Keratinocyte (primary cell): ENCODE measurements at regions not wholly inside any gene's neighbourhood (a gene's known extent, or its start where the extent isn't known, plus 50 kb on each side); places are given as distances from the start of the nearest gene placed in this dataset.

Experiments
- DNase-seq: peaks from one replicate; pipeline ENCODE4 v3.0.0-alpha.2; 2011; ENCODE audit warnings: low read depth, missing footprints, low spot score
- FAIRE-seq: peaks from 2 replicates; lab custom pipeline; 2011; peaks lifted over from hg19 to GRCh38; lab: Jason Lieb, UNC
- H2AFZ ChIP-seq: 2 replicates; pipeline ENCODE4 v1.6.0; 2012; ENCODE audit warnings: low read length, control low read depth, inconsistent platforms; ENCODE audit not compliant: control insufficient read depth
- H3K27ac ChIP-seq: 2 replicates; pipeline ENCODE4 v1.5.1; 2011; ENCODE audit warnings: low read length; ENCODE audit not compliant: control insufficient read depth, insufficient read depth
- H3K27me3 ChIP-seq: 3 replicates; pipeline ENCODE4 v1.6.0; 2011; ENCODE audit warnings: low read length; ENCODE audit not compliant: control insufficient read depth, insufficient read depth; ENCODE audit errors: extremely low read depth
- H3K36me3 ChIP-seq, 2 experiments: 2 replicates in 1 of 2; 3 replicates in 1 of 2; pipeline ENCODE4 v1.5.1; 2011; ENCODE audit warnings: low read length in 2 of 2, mild to moderate bottlenecking in 1 of 2; ENCODE audit not compliant: control insufficient read depth in 2 of 2, insufficient read depth in 2 of 2; ENCODE audit errors: extremely low read depth in 1 of 2
- H3K4me1 ChIP-seq: 3 replicates; pipeline ENCODE4 v1.5.1; 2011; ENCODE audit warnings: low read length; ENCODE audit not compliant: control insufficient read depth, insufficient read depth; ENCODE audit errors: extremely low read depth
- H3K4me2 ChIP-seq: 3 replicates; pipeline ENCODE4 v1.6.0; 2011; ENCODE audit warnings: low read depth, low read length; ENCODE audit not compliant: control insufficient read depth, insufficient read depth; ENCODE audit errors: extremely low read depth
- H3K4me3 ChIP-seq, 3 experiments: fragments of 200-600 bp in 1 of 3; sonication (generic) in 1 of 3; 2 replicates in 2 of 3; 3 replicates in 1 of 3; pipeline ENCODE4 v1.5.1; 2011 to 2016; ENCODE audit warnings: low read length in 3 of 3, mild to moderate bottlenecking in 3 of 3, control low read depth in 2 of 3, inconsistent platforms in 1 of 3, low read depth in 1 of 3, mixed read lengths in 1 of 3, mixed run types in 1 of 3, moderate library complexity in 1 of 3; ENCODE audit not compliant: control insufficient read depth in 2 of 3, insufficient read depth in 2 of 3; ENCODE audit errors: extremely low read depth in 1 of 3
- H3K79me2 ChIP-seq: 2 replicates; pipeline ENCODE4 v1.6.0; 2012; ENCODE audit warnings: low read length; ENCODE audit not compliant: control insufficient read depth, insufficient read depth
- H3K9ac ChIP-seq: 3 replicates; pipeline ENCODE4 v1.6.0; 2011; ENCODE audit warnings: low read length; ENCODE audit not compliant: control insufficient read depth, insufficient read depth; ENCODE audit errors: extremely low read depth
- H3K9me1 ChIP-seq: 3 replicates; pipeline ENCODE4 v1.6.0; 2011; ENCODE audit warnings: low read length; ENCODE audit not compliant: control insufficient read depth, insufficient read depth; ENCODE audit errors: extremely low read depth
- H3K9me3 ChIP-seq: 2 replicates; pipeline ENCODE4 v1.5.1; 2012; ENCODE audit warnings: low read depth, low read length; ENCODE audit not compliant: control insufficient read depth
- H4K20me1 ChIP-seq: 3 replicates; pipeline ENCODE4 v1.6.0; 2011; ENCODE audit warnings: low read length; ENCODE audit not compliant: control insufficient read depth, insufficient read depth; ENCODE audit errors: extremely low read depth
- EZH2 ChIP-seq: IDR thresholded peaks from one replicate; pipeline ENCODE4 v1.6.1; 2012; ENCODE audit warnings: inconsistent platforms, mild to moderate bottlenecking, low read length, moderate library complexity
- dilution Hi-C: fragments of 300-500 bp; cut with MboI; formaldehyde crosslinking; loops from one replicate; pipeline ENCODE4 v1.7.0; 2020; ENCODE audit warnings: low sequenced_read_pairs; ENCODE audit not compliant: extremely low pct_ligation_motif_present
- TF ChIP-seq, protein P1 (sequence below), 3 experiments: IDR thresholded peaks in 1 of 3; conservative IDR thresholded peaks in 1 of 3; optimal IDR thresholded peaks in 1 of 3; 2 replicates in 2 of 3; 3 replicates in 1 of 3; pipeline versions ENCODE3 to v1.5.1; 2011; ENCODE audit warnings: low read length in 3 of 3, mild to moderate bottlenecking in 3 of 3, moderate library complexity in 2 of 3, control low read depth in 1 of 3, inconsistent platforms in 1 of 3; ENCODE audit not compliant: insufficient read depth in 2 of 3; ENCODE audit errors: extremely low read depth in 1 of 3

- no peak for TF ChIP-seq EZH2
- TF ChIP-seq, protein P1, sequence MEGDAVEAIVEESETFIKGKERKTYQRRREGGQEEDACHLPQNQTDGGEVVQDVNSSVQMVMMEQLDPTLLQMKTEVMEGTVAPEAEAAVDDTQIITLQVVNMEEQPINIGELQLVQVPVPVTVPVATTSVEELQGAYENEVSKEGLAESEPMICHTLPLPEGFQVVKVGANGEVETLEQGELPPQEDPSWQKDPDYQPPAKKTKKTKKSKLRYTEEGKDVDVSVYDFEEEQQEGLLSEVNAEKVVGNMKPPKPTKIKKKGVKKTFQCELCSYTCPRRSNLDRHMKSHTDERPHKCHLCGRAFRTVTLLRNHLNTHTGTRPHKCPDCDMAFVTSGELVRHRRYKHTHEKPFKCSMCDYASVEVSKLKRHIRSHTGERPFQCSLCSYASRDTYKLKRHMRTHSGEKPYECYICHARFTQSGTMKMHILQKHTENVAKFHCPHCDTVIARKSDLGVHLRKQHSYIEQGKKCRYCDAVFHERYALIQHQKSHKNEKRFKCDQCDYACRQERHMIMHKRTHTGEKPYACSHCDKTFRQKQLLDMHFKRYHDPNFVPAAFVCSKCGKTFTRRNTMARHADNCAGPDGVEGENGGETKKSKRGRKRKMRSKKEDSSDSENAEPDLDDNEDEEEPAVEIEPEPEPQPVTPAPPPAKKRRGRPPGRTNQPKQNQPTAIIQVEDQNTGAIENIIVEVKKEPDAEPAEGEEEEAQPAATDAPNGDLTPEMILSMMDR (optimal IDR thresholded peaks at IDR 0.05 in 1 of 3, IDR thresholded peaks at IDR 0.05 in 1 of 3, conservative IDR thresholded peaks at IDR 0.05 in 1 of 3; ENCODE audit: extremely low read depth in 1 of 3, insufficient read depth in 2 of 3, low read length in 3 of 3) = peak in 2 of 3 experiments; percentile 23 to 38
- no peaks in the 10 kb centered on the region for H3K9me3 ChIP-seq
- no peak overlapping the region for H3K9ac ChIP-seq
- H3K4me1 ChIP-seq = peaks cover 13% of the 10 kb centered on the region
- H3K36me3 ChIP-seq = no peaks in the 10 kb centered on the region
- no peak overlapping the region for H3K27ac ChIP-seq
- dilution Hi-C loops = no loop called here
- no peaks in the 10 kb centered on the region for H4K20me1 ChIP-seq
- H3K4me2 ChIP-seq = no peak overlapping the region
- no peak for FAIRE-seq
- no peaks in the 10 kb centered on the region for H3K27me3 ChIP-seq
- H3K4me3 ChIP-seq = no peak overlapping the region
- no peaks in the 10 kb centered on the region for H3K79me2 ChIP-seq
- DNase-seq = no peak
- H2AFZ ChIP-seq = peak overlapping the region; percentile 30
- no peaks in the 10 kb centered on the region for H3K9me1 ChIP-seq
These were observed 228.8 kb upstream of the STARD13 start for GRCh38 chr13:33514362-33514761.

DNA sequence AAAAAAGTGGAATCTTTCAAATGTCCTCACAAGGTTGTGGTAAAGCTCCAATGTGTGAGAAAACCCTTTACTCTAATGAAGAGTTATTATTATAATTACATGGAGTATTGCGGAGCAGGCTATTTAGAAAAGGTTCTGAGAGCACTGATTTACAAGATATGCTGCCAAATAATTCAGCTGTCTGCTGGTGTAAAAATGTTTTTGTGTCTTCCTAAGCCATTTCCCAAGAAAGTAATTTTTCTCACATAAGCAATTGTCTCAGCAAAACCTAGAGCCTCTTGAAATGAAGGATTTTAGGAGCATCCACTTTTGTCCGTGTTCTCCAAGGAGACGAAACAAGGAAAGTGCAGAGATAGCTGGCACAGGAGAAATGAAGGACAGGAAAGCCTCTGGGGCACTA, 229.6 kb upstream of the STARD13 start:
- H3K9ac ChIP-seq = no peak overlapping the region
- no peaks in the 10 kb centered on the region for H3K27me3 ChIP-seq
- no peaks in the 10 kb centered on the region for H3K79me2 ChIP-seq
- dilution Hi-C loops = no loop called here
- H2AFZ ChIP-seq = no peak overlapping the region
- H3K36me3 ChIP-seq = no peaks in the 10 kb centered on the region
- TF ChIP-seq EZH2 = no peak
- TF ChIP-seq, protein P1 (optimal IDR thresholded peaks at IDR 0.05 in 1 of 3, IDR thresholded peaks at IDR 0.05 in 1 of 3, conservative IDR thresholded peaks at IDR 0.05 in 1 of 3; ENCODE audit: extremely low read depth in 1 of 3, insufficient read depth in 2 of 3, low read length in 3 of 3) = no peak
- H3K9me1 ChIP-seq = no peaks in the 10 kb centered on the region
- no peaks in the 10 kb centered on the region for H4K20me1 ChIP-seq
- peaks cover 6% of the 10 kb centered on the region for H3K4me1 ChIP-seq
- no peak for DNase-seq
- FAIRE-seq = no peak
- H3K9me3 ChIP-seq = no peaks in the 10 kb centered on the region
- H3K4me2 ChIP-seq = no peak overlapping the region
- no peak overlapping the region for H3K27ac ChIP-seq
- H3K4me3 ChIP-seq = no peak overlapping the region
